PFSK-1 (cell line): ENCODE measurements at regions not wholly inside any gene's neighbourhood (a gene's known extent, or its start where the extent isn't known, plus 50 kb on each side); places are given as distances from the start of the nearest gene placed in this dataset.

ENCODE experiments used
- FOXP2 ChIP-seq: optimal IDR thresholded peaks from 2 replicates; pipeline ENCODE3; 2011; ENCODE audit warnings: borderline replicate concordance, control low read depth, inconsistent platforms; ENCODE audit not compliant: insufficient read depth; ENCODE audit errors: extremely low read length, extremely low read depth
- POLR2AphosphoS5 ChIP-seq: IDR thresholded peaks from 2 replicates; pipeline ENCODE4 v1.6.1; 2012; ENCODE audit warnings: low read depth, mild to moderate bottlenecking, control low read depth, low read length, moderate library complexity
- REST ChIP-seq, 2 experiments: IDR thresholded peaks; 2 replicates each; pipeline versions ENCODE4 v1.6.1 to v1.8.0; 2011 to 2012; ENCODE audit warnings: low read depth in 2 of 2, low read length in 2 of 2, control low read depth in 1 of 2, inconsistent platforms in 1 of 2, mild to moderate bottlenecking in 1 of 2, moderate library complexity in 1 of 2; ENCODE audit not compliant: insufficient read depth in 1 of 2
- SIN3A ChIP-seq: IDR thresholded peaks from 2 replicates; pipeline ENCODE4 v1.6.1; 2012; ENCODE audit warnings: mild to moderate bottlenecking, low read length, moderate library complexity, borderline replicate concordance; ENCODE audit not compliant: insufficient read depth
- TAF1 ChIP-seq: IDR thresholded peaks from 2 replicates; pipeline ENCODE4 v1.6.1; 2012; ENCODE audit warnings: low read length, control low read depth, borderline replicate concordance; ENCODE audit not compliant: insufficient read depth

- TF ChIP-seq TAF1 (no peak), SIN3A (no peak), REST (IDR thresholded peaks at IDR 0.05; ENCODE audit: insufficient read depth in 1 of 2, low read depth in 2 of 2, low read length in 2 of 2) (no peak), FOXP2 (no peak), POLR2AphosphoS5 (no peak)
Observed at GRCh38 chr16:65295527-65295926, 173.7 kb upstream of the CDH11 start.

- TF ChIP-seq SIN3A: no peak
- TF ChIP-seq POLR2AphosphoS5: no peak
- no peak for TF ChIP-seq FOXP2
- TF ChIP-seq TAF1: no peak
Observed at GRCh38 chr16:65294708-65295107, 172.8 kb upstream of the CDH11 start.

DNA sequence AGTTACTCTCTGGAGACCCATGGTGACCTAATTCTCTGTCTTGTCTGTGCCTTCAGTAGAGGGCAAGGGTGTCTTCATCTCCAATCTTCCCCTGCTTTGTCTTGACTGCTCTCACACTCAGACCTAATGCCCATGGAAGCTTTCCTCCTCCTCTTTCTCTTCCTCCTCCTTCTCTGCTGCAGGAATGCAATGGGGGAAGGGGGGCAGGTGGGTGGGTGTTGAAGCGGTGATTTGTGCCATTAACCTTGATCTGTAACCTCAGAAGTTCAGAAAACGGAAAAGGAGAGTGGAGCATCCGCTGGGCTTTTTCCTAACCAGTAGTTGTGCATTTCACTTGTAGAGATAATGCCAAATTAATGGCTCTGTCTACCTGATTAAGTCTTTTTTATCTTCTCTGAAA is 172.3 kb upstream of the CDH11 start:
- TF ChIP-seq FOXP2 (no peak), POLR2AphosphoS5 (no peak), TAF1 (no peak), SIN3A (no peak), REST (IDR thresholded peaks at IDR 0.05; ENCODE audit: insufficient read depth in 1 of 2, low read depth in 2 of 2, low read length in 2 of 2) (no peak)

- TF ChIP-seq TAF1 (no peak), SIN3A (no peak), REST (IDR thresholded peaks at IDR 0.05; ENCODE audit: insufficient read depth in 1 of 2, low read depth in 2 of 2, low read length in 2 of 2) (no peak), FOXP2 (no peak), POLR2AphosphoS5 (no peak)
Observed at GRCh38 chr16:65289022-65289421, 167.2 kb upstream of the CDH11 start.

DNA sequence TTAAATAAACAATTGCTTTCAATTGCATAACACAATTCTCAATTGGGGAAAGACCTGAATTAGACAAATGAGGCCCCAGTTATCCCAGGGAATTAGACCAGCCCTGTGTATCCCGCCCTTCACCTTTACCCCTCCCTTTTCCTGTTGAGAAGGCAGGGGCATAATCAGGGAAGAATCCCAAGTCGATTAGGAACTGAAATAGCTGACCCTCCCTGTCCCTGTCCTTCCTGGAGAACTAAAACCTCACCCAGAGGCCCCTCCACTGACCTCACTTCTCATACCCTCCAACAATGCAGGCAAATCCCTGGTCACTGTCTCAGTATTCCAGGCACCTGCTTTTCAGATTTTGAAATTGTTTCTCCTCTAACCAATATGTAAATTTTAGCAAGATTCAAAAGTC is 165.4 kb upstream of the CDH11 start:
- TF ChIP-seq REST (IDR thresholded peaks at IDR 0.05; ENCODE audit: insufficient read depth in 1 of 2, low read depth in 2 of 2, low read length in 2 of 2) (no peak), FOXP2 (no peak), SIN3A (no peak), TAF1 (no peak), POLR2AphosphoS5 (no peak)
